WTC11 (cell line): ENCODE measurements at regions not wholly inside any gene's neighbourhood (a gene's known extent, or its start where the extent isn't known, plus 50 kb on each side); places are given as distances from the start of the nearest gene placed in this dataset.

Experiments used
- ATAC-seq: fragments of 200-7000 bp; cut with Tn5 transposase; 2 replicates; pipeline ENCODE4 v1.10.0; 2021; ENCODE audit warnings: mild to moderate bottlenecking, moderate library complexity
- CTCF ChIA-PET: fragments of 300-600 bp; sonication (Branson Sonifier 250); formaldehyde crosslinking; loops from one replicate; lab custom pipeline; 2021; ENCODE audit warnings: antibody characterized with exemption; lab: Charles Lee
- POLR2A ChIA-PET: fragments of 350-600 bp; sonication (Branson Sonifier 250); formaldehyde crosslinking; loops from one replicate; lab custom pipeline; 2021; ENCODE audit warnings: antibody characterized with exemption; lab: Charles Lee
- DNase-seq: peaks from one replicate; pipeline ENCODE4 v3.0.0; 2021; ENCODE audit warnings: low spot score
- H3K27ac Mint-ChIP-seq: 2 replicates; pipeline ENCODE4 v1.8.0; 2021; ENCODE audit warnings: mixed read lengths
- H3K27me3 Mint-ChIP-seq: 2 replicates; pipeline ENCODE4 v1.8.0; 2021; ENCODE audit warnings: low read depth, mild to moderate bottlenecking, moderate library complexity, mixed read lengths
- H3K36me3 Mint-ChIP-seq: 2 replicates; pipeline ENCODE4 v1.8.0; 2021; ENCODE audit warnings: mixed read lengths
- H3K4me1 Mint-ChIP-seq: 2 replicates; pipeline ENCODE4 v1.8.0; 2022; ENCODE audit warnings: mixed read lengths
- H3K4me3 Mint-ChIP-seq: 2 replicates; pipeline ENCODE4 v1.8.0; 2021; ENCODE audit warnings: mild to moderate bottlenecking, moderate library complexity, mixed read lengths
- H3K9me3 Mint-ChIP-seq: 2 replicates; pipeline ENCODE4 v1.8.0; 2021; ENCODE audit warnings: mixed read lengths
- ATF3 ChIP-seq: sonication (generic); formaldehyde crosslinking; conservative IDR thresholded peaks from 2 replicates; pipeline ENCODE4 v1.8.1; 2022; ENCODE audit warnings: mild to moderate bottlenecking, missing genetic modification reagents
- CTCF ChIP-seq: fragments of 200-600 bp; IDR thresholded peaks from 2 replicates; pipeline ENCODE4 v1.8.0; 2022; ENCODE audit warnings: antibody characterized with exemption
- FOXJ3 ChIP-seq: sonication (generic); formaldehyde crosslinking; IDR thresholded peaks from 2 replicates; pipeline ENCODE4 v1.9.0; 2021; ENCODE audit warnings: missing genetic modification reagents, mild to moderate bottlenecking, borderline replicate concordance
- JUN ChIP-seq: sonication (generic); formaldehyde crosslinking; IDR thresholded peaks from 2 replicates; pipeline ENCODE4 v1.8.0; 2023; ENCODE audit warnings: mild to moderate bottlenecking, missing genetic modification reagents
- MXD4 ChIP-seq: fragments of 250-450 bp; sonication (Bioruptor Pico); IDR thresholded peaks from 2 replicates; pipeline ENCODE4 v1.8.0; 2021; ENCODE audit warnings: mild to moderate bottlenecking, moderate library complexity, borderline replicate concordance
- MYBL2 ChIP-seq: sonication (generic); formaldehyde crosslinking; IDR thresholded peaks from 2 replicates; pipeline ENCODE4 v1.8.1; 2023; ENCODE audit warnings: mild to moderate bottlenecking, moderate library complexity, missing genetic modification reagents
- RORB ChIP-seq: fragments of 250-450 bp; sonication (Bioruptor Pico); IDR thresholded peaks from 2 replicates; pipeline ENCODE4 v1.9.0; 2021; ENCODE audit warnings: mild to moderate bottlenecking
- STAT6 ChIP-seq: sonication (generic); formaldehyde crosslinking; conservative IDR thresholded peaks from 2 replicates; pipeline ENCODE4 v1.8.1; 2023; ENCODE audit warnings: mild to moderate bottlenecking, low read depth, missing genetic modification reagents, moderate library complexity
- USF2 ChIP-seq: sonication (generic); formaldehyde crosslinking; IDR thresholded peaks from 2 replicates; pipeline ENCODE4 v1.8.1; 2023; ENCODE audit warnings: mild to moderate bottlenecking, missing genetic modification reagents, moderate library complexity
- ZBTB43 ChIP-seq: sonication (generic); formaldehyde crosslinking; IDR thresholded peaks from 2 replicates; pipeline ENCODE4 v1.8.1; 2023; ENCODE audit warnings: mild to moderate bottlenecking, missing genetic modification reagents
- ZNF138 ChIP-seq: sonication (generic); formaldehyde crosslinking; conservative IDR thresholded peaks from 2 replicates; pipeline ENCODE4 v1.8.1; 2022; ENCODE audit warnings: mild to moderate bottlenecking, moderate library complexity, missing genetic modification reagents
- ZNF232 ChIP-seq: sonication (generic); formaldehyde crosslinking; IDR thresholded peaks from 2 replicates; pipeline ENCODE4 v1.8.0; 2022; ENCODE audit warnings: mild to moderate bottlenecking, missing genetic modification reagents
- ZNF263 ChIP-seq: sonication (generic); formaldehyde crosslinking; IDR thresholded peaks from 2 replicates; pipeline ENCODE4 v1.8.1; 2022; ENCODE audit warnings: low read depth, mild to moderate bottlenecking, moderate library complexity, missing genetic modification reagents

GRCh38 chr3:157607826-157608405 is 104.7 kb upstream of the VEPH1 start:
- H3K27ac Mint-ChIP-seq: no peak overlapping the region
- no peak for TF ChIP-seq RORB (CRISPR knock-in tag)
- TF ChIP-seq USF2 (CRISPR knock-in tag): no peak
- no peak for TF ChIP-seq CTCF
- TF ChIP-seq ZNF263 (CRISPR knock-in tag): no peak
- TF ChIP-seq ZNF232 (CRISPR knock-in tag): no peak
- no peak for TF ChIP-seq ZBTB43 (CRISPR knock-in tag)

GRCh38 chr3:157606852-157607197 is 103.6 kb upstream of the VEPH1 start:
- peaks cover 13% of the 10 kb centered on the region for H3K4me1 Mint-ChIP-seq
- ATAC-seq: no peak

More at GRCh38 chr3:157607826-157608405, 104.7 kb upstream of the VEPH1 start:
- H3K27me3 Mint-ChIP-seq: no peaks in the 10 kb centered on the region
- H3K4me3 Mint-ChIP-seq: no peak overlapping the region
- ATAC-seq: no peak
- DNase-seq: no peak
- ChIA-PET POLR2A (no interaction called here), CTCF (interaction anchor here (0.8 to 2.4 kb wide), 6 partner anchors 16 to 93 kb away, joined by 3 to 41 read pairs (median 5); no protein-coding TSS in a partner anchor)
- no peaks in the 10 kb centered on the region for H3K36me3 Mint-ChIP-seq
- H3K4me1 Mint-ChIP-seq: peaks cover 13% of the 10 kb centered on the region
- no peaks in the 10 kb centered on the region for H3K9me3 Mint-ChIP-seq

More at GRCh38 chr3:157606852-157607197, 103.6 kb upstream of the VEPH1 start:
- no peak overlapping the region for H3K27ac Mint-ChIP-seq
- peak; percentile 13; the same call in 1 of the 2 replicates for TF ChIP-seq CTCF
- TF ChIP-seq ZNF138 (CRISPR knock-in tag): no peak
- no peak for TF ChIP-seq MYBL2 (CRISPR knock-in tag)
- no peak for TF ChIP-seq STAT6 (CRISPR knock-in tag)
- no peak for TF ChIP-seq FOXJ3 (CRISPR knock-in tag)
- TF ChIP-seq ATF3: no peak
- no peak for TF ChIP-seq JUN
- TF ChIP-seq MXD4 (CRISPR knock-in tag): no peak
- TF ChIP-seq ZNF263 (CRISPR knock-in tag): no peak
- H3K36me3 Mint-ChIP-seq: no peaks in the 10 kb centered on the region
- no peak for DNase-seq
- POLR2A ChIA-PET: interaction anchor here (0.9 kb wide), 1 partner anchor 64 kb away, joined by 3 read pairs; no protein-coding TSS in a partner anchor
- no peaks in the 10 kb centered on the region for H3K27me3 Mint-ChIP-seq
- no peak overlapping the region for H3K4me3 Mint-ChIP-seq
- CTCF ChIA-PET: interaction anchor here (0.6 to 2.7 kb wide), 44 partner anchors 8 to 1065 kb away, joined by 3 to 41 read pairs (median 4); partner anchors contain the start of genes GFM1, LXN, MLF1 and RSRC1
- no peaks in the 10 kb centered on the region for H3K9me3 Mint-ChIP-seq
